K562 (cell line): ENCODE measurements at regions not wholly inside any gene's neighbourhood (a gene's known extent, or its start where the extent isn't known, plus 50 kb on each side); places are given as distances from the start of the nearest gene placed in this dataset.

ENCODE experiments used
- ATAC-seq: fragments of 200-7000 bp; cut with Tn5 transposase; 3 replicates; pipeline ENCODE4 v1.9.1; 2020; ENCODE audit warnings: moderate library complexity
- BruUV-seq: library from RNA; stranded (reverse); fragments of 400-500 nt; replicated peaks from 2 replicates; lab custom pipeline; 2021; lab: Mats Ljungman, UMichigan
- CTCF ChIA-PET: fragments of 300-600 bp; formaldehyde crosslinking; extraction: SDS; loops from one replicate; lab custom pipeline; 2021; ENCODE audit warnings: low intra/inter-chr PET ratio; lab: Yijun Ruan, JAX
- POLR2A ChIA-PET: fragments of 300-600, 350-650 bp; sonication (Branson Sonifier 250); formaldehyde crosslinking; extraction: SDS; loops from one replicate; lab custom pipeline; 2021; ENCODE audit warnings: antibody characterized with exemption, inconsistent platforms; lab: Yijun Ruan, JAX
- DNase-seq, 4 experiments: peaks; one replicate each; pipeline versions ENCODE4 v3.0.0 to v3.0.0-alpha.2; 2011 to 2018; ENCODE audit warnings: low spot score in 3 of 4, mixed read lengths in 3 of 4; ENCODE audit errors: extremely low read depth in 1 of 4
- FAIRE-seq: peaks from 2 replicates; lab custom pipeline; 2011; peaks lifted over from hg19 to GRCh38; lab: Jason Lieb, UNC
- H2AFZ ChIP-seq: 2 replicates; pipeline ENCODE4 v1.6.0; 2011; ENCODE audit warnings: low read depth, low read length, control low read depth, inconsistent platforms
- H3K27ac ChIP-seq: fragments of 200-600 bp; 3 replicates; pipeline ENCODE4 v1.8.0; 2011; ENCODE audit warnings: low read depth, mild to moderate bottlenecking, control low read depth, inconsistent platforms, low read length, moderate library complexity, mixed read lengths; ENCODE audit errors: extremely low read depth
- H3K27me3 ChIP-seq, 2 experiments: fragments of 300-600 bp in 1 of 2; 2 replicates in 1 of 2; 3 replicates in 1 of 2; pipeline versions ENCODE4 v1.6.0 to v1.8.0; 2011; ENCODE audit warnings: inconsistent platforms in 2 of 2, low read length in 2 of 2, mild to moderate bottlenecking in 1 of 2, mixed read lengths in 1 of 2, moderate library complexity in 1 of 2; ENCODE audit not compliant: control insufficient read depth in 2 of 2, insufficient read depth in 2 of 2
- H3K36me3 ChIP-seq: fragments of 300-600 bp; 3 replicates; pipeline ENCODE4 v1.8.0; 2011; ENCODE audit warnings: mild to moderate bottlenecking, low read length, inconsistent platforms; ENCODE audit not compliant: control insufficient read depth, insufficient read depth
- H3K4me1 ChIP-seq, 2 experiments: fragments of 200-600 bp in 1 of 2; replicated peaks in 1 of 2; 2 replicates in 1 of 2; 3 replicates in 1 of 2; pipeline versions ENCODE4 v1.5.1 to v1.8.0; 2011; ENCODE audit warnings: inconsistent platforms in 2 of 2, low read length in 2 of 2, mild to moderate bottlenecking in 1 of 2, mixed read lengths in 1 of 2, moderate library complexity in 1 of 2; ENCODE audit not compliant: control insufficient read depth in 2 of 2, insufficient read depth in 2 of 2
- H3K4me2 ChIP-seq: 2 replicates; pipeline ENCODE4 v1.6.1; 2011; ENCODE audit warnings: low read length, control low read depth, inconsistent platforms, mixed read lengths; ENCODE audit not compliant: insufficient read depth
- H3K4me3 ChIP-seq: fragments of 200-600 bp; sonication (generic), shearing (Covaris generic); 2 replicates; pipeline ENCODE4 v1.5.1; 2016; ENCODE audit warnings: control low read depth, inconsistent platforms
- H3K79me2 ChIP-seq: fragments of 200-600 bp; 3 replicates; pipeline ENCODE4 v1.8.0; 2011; ENCODE audit warnings: low read length, inconsistent platforms; ENCODE audit not compliant: control insufficient read depth, insufficient read depth
- H3K9ac ChIP-seq, 2 experiments: 2 replicates each; pipeline versions ENCODE4 v1.6.0 to v1.6.1; 2011; ENCODE audit warnings: low read depth in 2 of 2, low read length in 2 of 2, control low read depth in 1 of 2, inconsistent platforms in 1 of 2, mild to moderate bottlenecking in 1 of 2, mixed read lengths in 1 of 2; ENCODE audit not compliant: insufficient read depth in 1 of 2
- H3K9me1 ChIP-seq: one replicate; pipeline ENCODE4 v1.6.0; 2011; ENCODE audit warnings: inconsistent platforms, mild to moderate bottlenecking, low read length, moderate library complexity; ENCODE audit not compliant: control insufficient read depth, insufficient read depth
- H3K9me3 ChIP-seq: replicated peaks from 2 replicates; pipeline ENCODE4 v1.5.1; 2011; ENCODE audit warnings: low read depth, low read length, inconsistent platforms; ENCODE audit not compliant: control insufficient read depth, insufficient read depth
- H4K20me1 ChIP-seq: replicated peaks from 2 replicates; pipeline ENCODE4 v1.6.1; 2011; ENCODE audit warnings: low read length, inconsistent platforms, mixed read lengths; ENCODE audit not compliant: control insufficient read depth, insufficient read depth
- ELF2 ChIP-seq: fragments of 250-450 bp; sonication (Bioruptor Pico); IDR thresholded peaks from 2 replicates; pipeline ENCODE4 v1.5.0; 2021; ENCODE audit warnings: mild to moderate bottlenecking
- GABPA ChIP-seq: fragments of 200-800 bp; sonication (Bioruptor generic); conservative IDR thresholded peaks from 2 replicates; pipeline ENCODE4 v1.6.1; 2016; ENCODE audit warnings: low read depth, missing genetic modification characterization, missing compliant biosample characterization
- GTF2B ChIP-seq: IDR thresholded peaks from 2 replicates; pipeline ENCODE4 v1.6.1; 2011; ENCODE audit not compliant: insufficient read length; ENCODE audit errors: extremely low read depth
- HLTF ChIP-seq: fragments of 450-650 bp; IDR thresholded peaks from 2 replicates; pipeline ENCODE4 v1.6.1; 2016
- IRF1 ChIP-seq: sonication (generic); formaldehyde crosslinking; IDR thresholded peaks from 2 replicates; pipeline ENCODE4 v1.8.0; 2022; ENCODE audit warnings: missing genetic modification reagents, mild to moderate bottlenecking, borderline replicate concordance
- PATZ1 ChIP-seq: fragments of 250-450 bp; sonication (Bioruptor Pico); IDR thresholded peaks from 2 replicates; pipeline ENCODE4 v1.5.0; 2020; ENCODE audit warnings: mild to moderate bottlenecking, borderline replicate concordance
- PCBP1 ChIP-seq: fragments of 200-400 bp; formaldehyde crosslinking; IDR thresholded peaks from 2 replicates; pipeline ENCODE4 v1.6.1; 2018; ENCODE audit warnings: mild to moderate bottlenecking, low read depth, low read length; ENCODE audit not compliant: poor library complexity, severe bottlenecking
- TCF3 ChIP-seq: sonication (generic); formaldehyde crosslinking; IDR thresholded peaks from 2 replicates; pipeline ENCODE4 v1.4.0; 2020; ENCODE audit warnings: mild to moderate bottlenecking, missing genetic modification reagents
- TFAM ChIP-seq: fragments of 250-450 bp; sonication (Bioruptor Pico); conservative IDR thresholded peaks from 2 replicates; pipeline ENCODE4 v1.5.0; 2021; ENCODE audit warnings: mild to moderate bottlenecking, moderate library complexity
- ZBTB5 ChIP-seq: fragments of 450-650 bp; IDR thresholded peaks from 2 replicates; pipeline ENCODE4 v1.6.1; 2017; ENCODE audit warnings: antibody characterized with exemption
- ZEB2 ChIP-seq: fragments of 450-650 bp; IDR thresholded peaks from 2 replicates; pipeline ENCODE4 v1.6.1; 2016
- ZNF347 ChIP-seq: fragments of 450-650 bp; formaldehyde crosslinking; IDR thresholded peaks from 2 replicates; pipeline ENCODE4 v1.4.0; 2020; ENCODE audit warnings: low read depth, mild to moderate bottlenecking, moderate library complexity
- ZNF699 ChIP-seq: fragments of 250-450 bp; sonication (Bioruptor Pico); IDR thresholded peaks from 2 replicates; pipeline ENCODE4 v1.8.0; 2021; ENCODE audit warnings: mild to moderate bottlenecking, moderate library complexity; ENCODE audit not compliant: insufficient replicate concordance
- in situ Hi-C: fragments of 300-500 bp; cut with MboI; formaldehyde crosslinking; loops from 4 replicates; pipeline ENCODE4 v1.15.0; 2018; ENCODE audit warnings: inconsistent platforms, mixed read lengths
- intact Hi-C: fragments of 100-400 bp; cut with micrococcal nuclease; formaldehyde crosslinking; loops from 2 replicates; pipeline ENCODE4 v1.14.2; 2022

GRCh38 chr6:61614119-61614518, 671.9 kb downstream of the KHDRBS2 start:
- Histone ChIP-seq H3K9ac (no peak overlapping the region), H3K9me3 (0 out of 2 replicates have a peak, but pooled peaks cover 1% of the 10 kb centered on the region), H3K27ac (no peak overlapping the region), H3K79me2 (no peaks in the 10 kb centered on the region), H3K9me1 (no peaks in the 10 kb centered on the region), H3K4me1 (no peaks in the 10 kb centered on the region), H3K27me3 (no peaks in the 10 kb centered on the region), H3K4me3 (no peak overlapping the region), H3K4me2 (no peak overlapping the region), H3K36me3 (no peaks in the 10 kb centered on the region), H4K20me1 (no peaks in the 10 kb centered on the region), H2AFZ (no peak overlapping the region)
- ChIA-PET CTCF (no interaction called here), POLR2A (no interaction called here)
- DNase-seq = no peak
- no peak for ATAC-seq
- FAIRE-seq = no peak
- in situ Hi-C loops = no loop called here
- BruUV-seq = no TSS peak
- intact Hi-C loops = no loop called here
- TF ChIP-seq GTF2B (no peak), IRF1 (no peak), ZNF699 (CRISPR knock-in tag) (no peak), ZNF347 (CRISPR knock-in tag) (no peak), TCF3 (CRISPR knock-in tag) (no peak), TFAM (no peak), ZBTB5 (no peak), ZEB2 (no peak), HLTF (no peak), PCBP1 (no peak), PATZ1 (CRISPR knock-in tag) (no peak), GABPA (tag) (no peak), ELF2 (no peak)
